ENCODE measurements at regions not wholly inside any gene's neighbourhood (a gene's known extent, or its start where the extent isn't known, plus 50 kb on each side); places are given as distances from the start of the nearest gene placed in this dataset.
"Not testable (repeated sequence)": the region's sequence is repeated elsewhere in the genome, so short reads cannot be mapped to it uniquely, and the experiment has no call there.

DNA sequence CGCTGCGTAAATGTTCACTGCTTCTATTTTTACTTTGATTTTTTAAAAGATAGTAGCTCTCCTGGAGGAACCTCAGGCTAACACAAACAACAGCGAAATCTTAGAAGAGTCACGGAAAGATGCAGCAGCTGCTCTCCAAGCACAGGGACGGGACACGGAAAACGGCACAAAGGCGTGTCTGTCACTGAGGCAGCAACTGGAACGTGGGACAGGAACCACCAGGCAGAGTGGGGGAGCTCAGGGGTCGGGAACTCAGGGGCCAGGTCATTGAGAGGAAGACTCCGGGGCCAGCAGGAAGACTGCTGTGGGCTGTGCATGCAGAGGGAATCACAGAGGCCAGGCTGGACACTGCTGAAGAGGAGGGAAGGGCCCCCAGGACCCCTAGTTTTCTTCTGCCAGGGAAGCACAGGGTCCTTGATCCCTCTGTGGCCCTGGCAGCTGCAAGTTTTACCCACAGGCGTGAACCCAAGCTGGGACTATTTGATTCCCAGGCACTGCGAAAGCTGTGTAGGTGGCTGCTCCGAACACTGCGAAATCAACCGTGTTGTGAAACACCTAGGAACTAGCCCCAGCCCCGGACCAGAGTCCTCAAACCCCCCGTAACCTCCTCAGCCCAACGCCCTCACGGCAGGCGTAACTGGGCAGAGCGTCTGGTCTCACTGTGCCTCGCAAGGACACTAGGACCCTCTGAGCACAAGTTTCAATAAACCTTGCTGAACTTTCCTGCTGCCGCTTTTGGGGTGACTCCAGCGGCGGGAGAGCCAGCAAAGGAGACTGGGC lies 263.0 kb downstream of the EIPR1 start:
- DNase-seq: no peak

DNA sequence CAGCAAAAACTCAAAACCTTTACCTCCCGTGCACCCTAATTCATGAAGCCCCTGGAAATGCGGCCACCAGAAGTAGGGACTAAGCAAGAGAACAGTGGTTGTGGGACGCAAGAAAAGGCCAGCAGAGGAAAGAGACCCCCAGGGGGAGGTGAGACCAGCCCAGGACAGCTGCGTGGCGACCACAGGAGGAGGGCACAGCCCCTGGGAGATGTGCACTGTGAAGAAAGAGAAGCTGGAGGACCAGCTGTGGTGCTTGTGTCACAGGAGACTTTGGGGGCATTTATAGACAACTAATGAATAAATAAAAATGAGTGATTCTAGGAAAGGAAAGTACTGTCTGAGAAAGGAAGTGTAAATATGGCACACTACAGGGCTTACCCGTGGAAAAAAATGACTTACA lies 263.8 kb downstream of the EIPR1 start:
- DNase-seq: no peak

DNA sequence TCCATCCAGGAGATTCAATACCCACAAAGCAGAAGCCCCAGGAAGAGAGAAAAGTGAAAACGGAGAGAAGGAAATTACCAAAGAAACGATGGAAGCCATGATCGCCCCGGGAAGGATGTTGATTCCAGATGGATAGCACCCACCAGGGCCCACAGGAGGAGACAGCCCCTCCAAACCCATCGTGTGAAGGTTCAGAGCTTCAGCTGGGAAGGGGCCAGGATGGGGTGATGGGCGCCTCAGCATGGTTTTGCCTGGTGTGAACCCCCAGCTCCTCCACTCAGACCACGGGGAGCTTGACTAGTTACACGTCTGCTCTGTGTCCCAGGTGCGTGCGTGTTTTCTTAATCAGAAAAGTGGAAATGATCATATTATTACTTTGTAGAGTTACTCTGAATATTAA lies 264.5 kb downstream of the EIPR1 start:
- DNase-seq: no peak

DNA sequence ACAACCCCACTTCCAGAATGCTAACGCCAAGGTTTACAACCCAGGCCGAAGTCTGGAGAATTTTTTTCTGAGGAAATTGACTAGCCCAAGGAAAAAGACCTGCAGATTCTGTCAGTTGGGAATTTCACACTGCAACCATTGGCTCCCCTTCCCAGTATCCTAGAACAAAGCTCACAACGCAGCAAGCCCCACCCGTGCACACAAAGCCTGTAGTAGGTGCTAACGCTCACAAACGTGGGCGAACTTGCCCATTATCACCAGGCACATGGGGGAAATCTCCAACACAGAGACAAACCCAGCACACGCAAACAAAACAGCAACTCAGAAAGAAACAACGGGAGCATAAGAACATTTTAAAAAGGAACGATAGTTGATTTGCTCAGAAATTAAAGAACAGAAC lies 265.1 kb downstream of the EIPR1 start:
- no peak for DNase-seq

DNA sequence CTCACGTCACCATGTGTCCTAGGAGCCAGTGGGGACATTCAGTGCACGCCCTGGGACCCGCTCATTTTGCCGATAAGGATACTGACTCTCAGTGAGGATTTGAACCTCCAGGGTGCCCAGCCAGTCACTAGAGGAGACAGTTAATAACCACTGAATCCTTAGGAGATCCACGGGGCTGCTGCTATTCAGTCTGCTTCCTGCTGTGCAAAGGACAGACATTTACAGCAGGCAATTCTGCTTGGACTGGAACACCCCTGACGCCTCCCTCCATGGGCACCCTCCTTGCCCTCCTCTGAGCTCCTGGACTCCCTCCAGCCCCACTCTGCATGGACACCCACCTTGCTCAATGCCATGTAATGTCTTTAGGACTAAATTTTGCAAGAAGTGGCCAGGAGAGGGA lies 265.5 kb downstream of the EIPR1 start:
- DNase-seq: no peak

DNA sequence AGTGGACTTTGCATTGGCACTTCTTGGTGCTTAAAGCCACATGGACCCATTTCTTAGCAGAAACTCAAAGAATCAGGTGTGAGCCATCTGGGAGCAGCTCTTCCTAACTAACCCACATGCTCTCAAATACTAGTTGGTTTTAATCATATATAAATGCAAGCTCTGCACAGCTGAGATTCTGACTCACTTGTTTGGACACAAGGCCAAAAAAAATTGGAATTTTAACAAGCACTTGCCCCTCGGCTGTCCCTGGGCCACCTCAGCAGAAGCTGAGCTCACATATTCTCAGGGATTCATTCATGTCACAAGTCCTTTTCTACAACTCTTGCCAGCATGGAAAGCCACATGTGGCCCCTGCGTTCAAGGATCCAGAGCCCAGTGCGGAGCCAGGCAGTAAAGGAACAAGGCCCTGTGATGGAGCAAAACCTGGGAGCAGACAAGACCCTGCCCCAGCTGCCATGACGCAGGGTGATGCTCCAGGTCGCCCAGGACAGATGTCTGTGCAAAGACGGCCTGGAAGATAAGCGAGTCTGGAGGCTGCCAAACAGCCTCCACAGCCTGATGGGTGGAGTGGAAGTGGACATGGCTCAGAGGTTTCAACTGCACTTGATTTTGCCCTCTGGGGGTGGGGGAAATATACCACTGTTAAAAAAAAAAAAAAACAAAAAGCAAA lies 266.5 kb downstream of the EIPR1 start:
- DNase-seq: no peak

DNA sequence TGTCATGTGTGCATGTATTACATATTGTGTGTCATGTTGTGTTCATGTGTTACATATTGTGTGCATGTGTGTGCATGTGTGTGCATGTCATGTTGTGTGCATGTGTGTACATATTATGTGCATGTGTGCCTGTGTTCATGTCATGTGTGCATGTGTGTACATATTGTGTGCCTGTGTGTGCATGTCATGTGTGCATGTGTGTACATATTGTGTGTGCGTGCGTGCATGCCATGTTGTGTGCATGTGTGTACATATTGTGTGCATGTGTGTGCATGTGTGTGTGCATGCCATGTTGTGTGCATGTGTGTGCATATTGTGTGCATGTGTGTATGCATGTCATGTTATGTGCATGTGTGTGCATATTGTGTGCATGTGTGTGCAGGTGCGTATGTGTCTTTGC lies 267.1 kb downstream of the EIPR1 start:
- DNase-seq: no peak

DNA sequence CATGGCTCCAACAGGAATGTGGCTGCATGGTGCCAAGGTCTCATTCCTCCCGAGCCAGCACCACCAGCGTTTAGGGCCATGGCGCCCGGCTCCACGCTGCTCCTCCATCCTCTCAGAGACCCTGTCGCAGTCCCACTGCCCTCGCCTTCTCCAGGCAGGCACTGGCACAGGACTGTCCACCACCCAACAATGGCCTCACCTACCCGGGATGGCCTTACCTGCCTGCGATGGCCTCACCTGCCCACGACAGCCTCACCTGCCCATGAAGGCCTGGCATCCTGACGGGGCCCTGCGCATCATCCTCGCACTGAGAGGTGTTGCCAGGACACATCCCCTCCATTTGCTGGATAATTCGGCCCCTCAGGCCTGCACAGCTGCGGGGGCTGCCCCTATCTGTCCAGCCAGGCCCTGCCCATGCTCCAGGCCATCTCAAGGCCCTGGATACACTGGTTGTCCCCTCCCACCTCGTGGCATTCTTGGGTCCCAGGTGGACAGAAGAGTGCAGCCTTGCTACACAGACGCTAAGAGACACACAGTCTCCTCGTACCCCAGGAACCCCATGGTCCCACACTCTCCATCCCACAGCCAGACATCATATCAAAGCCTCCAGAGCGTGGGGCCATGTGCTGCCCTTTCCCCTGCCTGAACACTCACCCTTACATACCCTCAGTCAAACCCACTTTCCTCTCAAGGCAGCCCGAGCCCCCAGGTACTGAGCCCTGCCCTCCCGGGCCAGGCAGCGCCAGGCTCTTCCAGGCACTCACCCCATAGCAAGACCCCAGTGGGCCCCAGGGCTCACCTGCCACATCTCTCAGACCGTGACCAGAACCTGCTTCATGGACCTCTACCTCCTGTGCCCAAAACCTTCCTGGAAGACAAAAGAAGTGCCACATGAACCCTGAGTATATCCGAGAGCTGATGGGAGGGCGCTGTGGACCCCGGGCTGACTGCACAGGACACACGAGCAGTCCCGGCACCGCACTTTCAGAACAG lies 268.6 kb downstream of the EIPR1 start:
- DNase-seq: no peak

DNA sequence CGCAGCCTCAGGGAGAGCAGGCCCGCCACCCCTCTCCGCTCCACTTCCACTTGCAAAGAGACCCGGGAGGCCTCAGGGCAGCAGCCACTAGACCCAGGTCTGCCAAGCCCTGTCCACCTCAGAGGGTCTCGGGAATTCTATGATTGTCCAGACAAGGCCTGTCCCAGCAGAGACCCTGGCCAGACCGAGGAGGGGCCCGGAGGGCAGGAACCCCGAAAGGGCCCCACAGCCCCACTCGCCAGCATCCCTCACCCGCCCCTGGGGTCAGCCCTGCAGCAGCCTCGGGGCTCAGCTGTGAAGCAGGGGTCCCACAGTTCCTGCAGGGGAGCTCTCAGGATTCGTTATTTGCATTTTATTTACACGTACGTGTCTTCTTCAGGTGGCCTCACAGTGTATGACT lies 269.5 kb downstream of the EIPR1 start:
- DNase-seq: no peak

DNA sequence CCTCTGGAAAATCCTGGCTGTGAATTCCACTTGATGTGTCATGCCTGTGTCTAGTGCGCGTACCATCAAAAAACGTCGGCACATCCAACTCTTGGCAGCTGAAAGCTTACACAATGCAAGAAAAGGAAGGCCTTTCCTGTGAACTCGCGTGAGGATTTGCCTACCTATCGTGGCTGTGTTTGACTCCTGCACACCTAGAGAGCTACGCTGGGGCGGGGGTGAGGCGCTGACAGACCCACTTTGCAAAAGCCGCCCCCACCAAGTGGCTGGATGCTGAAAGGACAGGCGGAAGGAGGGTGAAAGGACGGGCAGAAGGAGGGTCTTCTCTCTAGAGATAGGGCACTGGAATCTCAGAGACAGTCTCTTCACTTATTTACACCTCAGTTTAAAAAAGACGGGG lies 270.1 kb downstream of the EIPR1 start:
- DNase-seq: no peak

DNA sequence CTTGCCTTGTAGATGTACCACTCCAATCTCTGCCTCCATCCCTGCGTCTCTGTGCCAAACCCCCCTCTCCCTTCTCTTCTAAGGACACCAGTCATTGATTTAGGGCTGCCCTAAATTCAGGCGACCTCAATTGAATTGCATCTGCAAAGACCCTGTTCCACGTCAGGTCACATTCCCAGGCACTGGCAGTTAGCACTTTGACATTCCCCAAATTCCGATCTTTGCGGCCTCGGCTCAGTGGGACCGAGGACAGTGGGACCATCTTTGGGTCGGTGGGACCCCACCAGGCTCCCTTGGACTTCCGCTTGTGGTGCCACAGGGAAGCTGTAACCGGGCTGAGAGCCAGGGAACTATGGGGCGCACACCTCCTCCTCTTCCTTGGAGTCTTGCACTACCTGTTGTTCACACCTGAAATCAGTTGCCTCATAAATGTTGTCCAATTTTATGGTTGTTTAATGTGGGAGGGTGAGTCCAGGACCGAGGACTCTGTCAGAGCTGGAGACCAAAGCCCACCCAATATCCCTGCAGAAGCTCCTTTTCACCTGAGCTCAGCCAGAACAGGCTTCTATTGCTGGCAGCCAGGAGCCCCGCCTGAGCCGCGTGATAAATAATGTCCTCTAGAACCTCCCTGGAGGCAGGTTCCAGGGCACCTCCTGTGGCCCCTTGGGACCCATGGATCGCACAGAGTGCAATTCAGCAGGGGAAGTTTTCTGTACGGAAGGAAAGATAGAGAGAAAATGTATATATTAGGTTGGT lies 271.6 kb downstream of the EIPR1 start:
- no peak for DNase-seq

DNA sequence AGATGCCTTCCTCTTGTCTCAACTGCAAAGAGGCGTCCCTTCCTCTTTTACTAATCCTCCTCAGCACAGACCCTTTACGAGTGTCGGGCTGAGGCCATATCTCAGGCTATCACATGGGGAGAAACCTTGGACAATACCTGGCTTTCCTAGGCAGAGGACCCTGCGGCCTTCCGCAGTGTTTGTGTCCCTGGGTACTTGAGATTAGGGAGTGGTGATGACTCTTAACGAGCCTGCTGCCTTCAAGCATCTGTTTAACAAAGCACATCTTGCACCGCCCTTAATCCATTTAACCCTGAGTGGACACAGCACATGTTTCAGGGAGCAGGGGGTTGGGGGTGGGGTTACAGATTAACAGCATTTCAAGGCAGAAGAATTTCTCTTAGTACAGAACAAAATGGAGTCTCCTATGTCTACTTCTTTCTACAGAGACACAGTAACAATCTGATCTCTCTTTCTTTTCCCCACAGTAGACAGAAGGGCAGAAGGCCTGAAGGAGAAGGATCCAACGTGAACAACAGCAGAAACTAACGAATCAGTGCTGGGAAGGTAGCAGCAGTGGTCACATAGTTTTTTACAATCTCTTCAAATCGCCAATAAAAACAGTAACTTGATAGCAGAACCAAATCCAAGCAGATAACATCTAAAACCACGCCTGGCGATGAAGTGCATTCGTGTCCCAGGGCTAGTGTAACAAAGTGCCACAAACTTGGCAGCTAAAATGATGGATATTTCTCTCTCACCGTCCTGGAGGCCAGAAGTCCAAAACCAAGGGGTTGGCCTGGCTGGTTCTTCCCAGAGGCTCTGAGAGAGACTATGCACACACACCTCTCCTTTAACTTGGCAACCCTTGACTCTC lies 272.4 kb downstream of the EIPR1 start:
- DNase-seq: not testable (repeated sequence)

DNA sequence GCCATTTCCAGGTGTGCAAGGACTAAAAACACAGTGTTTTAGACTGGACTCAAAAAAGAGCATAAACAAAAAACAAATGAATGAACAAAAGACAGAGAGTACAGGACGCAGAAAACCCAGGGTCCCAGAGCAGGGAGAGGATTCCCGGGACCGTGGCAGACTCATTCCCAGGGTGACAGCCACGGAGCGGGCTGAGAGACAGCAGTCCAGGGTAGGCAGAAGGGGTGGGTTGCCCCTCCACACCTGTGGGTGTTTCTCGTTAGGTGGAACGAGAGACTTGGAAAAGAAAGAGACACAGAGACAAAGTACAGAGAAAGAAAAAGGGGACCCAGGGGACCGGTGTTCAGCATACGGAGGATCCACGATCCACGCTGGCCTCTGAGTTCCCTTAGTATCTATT lies 273.4 kb downstream of the EIPR1 start:
- DNase-seq: no peak

DNA sequence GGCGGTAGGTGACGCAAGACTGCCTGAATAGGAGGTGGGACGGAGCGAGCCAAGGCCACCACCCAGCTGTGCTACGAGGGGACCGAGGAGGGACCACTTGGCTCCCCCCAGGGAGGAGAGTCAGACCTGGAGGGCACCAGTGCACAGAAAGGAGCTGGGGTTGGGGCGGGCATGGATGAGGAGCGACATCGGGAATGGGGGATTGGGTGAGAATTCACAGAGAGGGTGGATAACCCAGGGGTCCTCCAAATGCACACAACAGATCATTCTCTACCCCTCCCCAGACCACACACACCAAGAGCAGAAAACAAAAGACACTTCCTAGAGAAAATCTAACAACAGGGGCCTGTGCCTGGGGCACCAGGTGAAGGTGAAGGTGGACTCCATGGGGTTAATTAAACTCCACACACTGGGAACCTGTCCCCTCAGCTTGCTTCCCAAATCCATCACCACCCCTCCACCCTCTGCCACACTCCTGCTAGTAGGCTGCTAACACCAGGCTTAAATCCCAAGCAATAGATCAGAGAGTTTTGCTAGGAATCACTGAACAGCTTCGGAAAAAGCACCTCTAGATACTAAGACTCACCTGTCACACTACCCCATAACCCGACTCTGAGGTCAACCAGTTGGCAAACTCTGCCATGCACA lies 274.6 kb downstream of the EIPR1 start:
- no peak for DNase-seq

DNA sequence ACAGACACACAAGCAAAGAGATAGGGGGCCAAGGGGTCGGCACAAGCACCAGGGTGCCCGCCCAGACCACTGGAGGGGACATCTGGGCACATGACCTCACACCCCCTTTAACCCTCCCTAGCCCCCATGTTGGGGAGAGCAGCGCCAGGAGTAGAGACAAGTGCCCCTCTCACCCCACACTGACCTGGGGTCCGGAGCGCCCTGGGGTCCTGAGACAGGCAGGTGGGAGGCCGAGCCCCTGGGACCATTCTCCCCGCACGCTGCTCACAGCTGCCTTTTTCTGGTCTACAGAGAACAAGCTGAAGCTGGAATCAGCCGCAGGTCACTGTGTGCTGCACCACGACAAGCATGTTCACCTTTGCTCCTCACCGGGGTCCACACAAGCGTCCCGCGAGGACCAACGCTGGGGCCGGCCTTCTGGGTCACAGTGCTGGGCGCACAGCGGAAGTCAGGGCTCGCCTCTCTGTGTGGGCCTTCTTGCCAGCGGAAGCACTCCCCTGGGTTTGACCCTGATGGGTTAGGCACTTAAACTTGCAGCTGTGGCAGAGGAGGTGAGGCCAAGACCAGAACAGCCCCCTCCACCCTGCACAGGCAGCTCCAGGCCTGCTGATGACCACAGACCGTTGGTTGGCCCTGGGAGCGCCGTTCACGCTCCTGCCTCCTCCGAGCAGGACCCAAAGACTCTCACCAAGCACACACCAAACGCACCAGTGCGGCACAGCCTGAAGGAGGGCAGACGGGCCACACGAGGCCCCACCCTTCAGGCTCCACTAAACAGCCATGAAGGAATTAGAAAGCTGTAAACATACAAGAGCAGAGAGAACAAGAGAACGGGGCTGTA lies 275.3 kb downstream of the EIPR1 start:
- no peak for DNase-seq

DNA sequence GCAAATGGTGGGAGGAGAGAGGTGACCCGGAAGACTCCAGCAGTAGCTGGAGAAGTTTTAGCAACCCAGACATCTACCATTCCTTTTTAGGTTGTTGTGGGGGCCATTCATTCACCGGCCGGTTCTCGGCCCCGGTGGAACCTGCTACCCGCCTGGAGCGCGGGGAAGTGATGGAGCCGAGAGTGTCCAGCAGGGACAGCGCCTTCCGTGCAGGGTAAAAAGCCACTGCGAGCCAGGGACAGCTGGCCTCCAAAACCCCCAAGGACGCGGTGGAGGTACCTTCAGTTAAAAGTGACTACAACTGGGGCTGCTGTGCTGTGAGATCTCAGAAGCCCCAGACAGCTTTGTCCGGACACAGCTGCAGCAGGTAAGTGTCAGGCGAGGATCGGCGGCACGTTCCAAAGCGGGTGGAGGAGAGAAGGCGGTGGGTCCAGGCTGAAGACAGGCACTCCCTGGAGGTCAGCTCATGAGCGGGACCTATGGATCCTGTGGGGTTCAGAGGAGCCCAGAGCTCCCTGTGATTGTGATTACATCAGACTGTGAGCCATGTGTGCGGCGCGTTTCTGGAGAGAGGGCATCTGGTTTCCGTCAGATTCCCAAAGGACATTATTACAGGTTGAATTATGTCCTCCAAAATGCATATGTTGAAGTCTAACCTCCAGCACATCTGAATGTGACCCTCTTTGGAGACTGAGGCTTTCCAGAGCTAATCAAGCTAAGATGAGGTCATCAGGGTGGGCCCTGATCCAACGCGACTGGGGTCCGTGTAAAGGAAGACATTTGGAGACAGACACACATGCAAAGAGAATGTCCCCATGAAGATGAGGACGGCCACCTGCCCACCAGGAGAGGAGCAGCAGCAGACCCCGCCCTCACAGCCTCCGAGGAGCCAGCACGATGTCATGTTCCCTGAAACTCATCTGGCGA lies 276.3 kb downstream of the EIPR1 start:
- DNase-seq: no peak

DNA sequence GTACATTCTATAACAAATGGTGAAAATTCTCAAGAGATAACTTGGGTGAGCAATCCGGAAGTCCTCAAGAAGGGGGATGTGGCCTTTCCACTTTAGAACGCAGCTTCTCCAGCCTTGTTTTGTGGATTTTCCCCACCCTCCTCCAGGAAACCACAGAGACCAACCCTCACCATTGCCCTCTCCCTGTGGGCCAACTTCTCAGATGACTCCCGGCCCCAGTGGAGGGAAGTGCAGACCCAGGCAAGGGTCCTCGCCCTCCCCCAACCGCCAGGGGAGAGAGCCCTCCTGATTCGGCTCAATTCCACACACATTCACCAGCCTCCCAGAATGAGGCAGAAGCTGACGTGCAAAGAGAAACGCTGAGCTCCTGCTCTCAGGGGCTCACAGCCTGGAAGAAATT lies 277.2 kb downstream of the EIPR1 start:
- DNase-seq: peak; percentile 14

DNA sequence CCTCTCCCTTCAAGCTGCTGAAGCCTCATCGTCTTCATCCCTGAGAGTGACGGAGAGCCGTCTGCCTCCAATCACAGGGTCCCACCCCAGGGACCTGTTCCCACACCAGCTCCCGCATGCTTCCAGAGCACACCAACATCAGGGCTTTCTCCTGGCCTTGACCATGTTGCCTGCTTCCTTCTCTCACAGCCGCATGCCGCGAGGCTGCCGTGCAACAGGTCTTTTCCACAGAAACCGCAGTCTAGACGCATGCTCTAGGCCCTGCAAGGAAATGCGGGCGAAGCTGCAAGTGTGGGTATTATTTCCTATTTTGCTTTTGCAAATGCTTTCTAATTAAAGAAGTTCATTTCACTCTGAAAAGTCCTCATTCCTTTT lies 277.8 kb downstream of the EIPR1 start:
- no peak for DNase-seq

Measured in hematopoietic multipotent progenitor cell treated with erythropoietin and hydrocortisone succinate and interleukin-3 and kit ligand, for 4 days (in vitro differentiated cells).